Uterus (tissue), 3 donors: ENCODE measurements at regions not wholly inside any gene's neighbourhood (a gene's known extent, or its start where the extent isn't known, plus 50 kb on each side); places are given as distances from the start of the nearest gene placed in this dataset.

ENCODE experiments used
- DNase-seq, 2 donors: peaks; one replicate each; pipeline ENCODE4 v3.0.0-alpha.2; 2019 to 2020
- H3K27ac ChIP-seq, 2 donors: fragments of 200-600 bp; sonication (generic); 1 replicate in 1 of 2; 2 replicates in 1 of 2; pipeline ENCODE4 v1.5.1; 2016 to 2018
- H3K27me3 ChIP-seq, 2 donors: fragments of 200-600 bp; sonication (generic); one replicate each; pipeline ENCODE4 v1.5.1; 2018 to 2019; ENCODE audit warnings: control low read depth in 1 of 2
- H3K36me3 ChIP-seq, 2 donors: fragments of 200-600 bp; sonication (generic); one replicate each; pipeline ENCODE4 v1.5.1; 2019; ENCODE audit warnings: control low read depth in 1 of 2
- H3K4me1 ChIP-seq, 2 donors: fragments of 200-600 bp; sonication (generic); one replicate each; pipeline ENCODE4 v1.5.1; 2018 to 2019; ENCODE audit warnings: control low read depth in 1 of 2
- H3K4me3 ChIP-seq, 2 donors: fragments of 200-600 bp; sonication (generic); 1 replicate in 1 of 2; 2 replicates in 1 of 2; pipeline ENCODE4 v1.5.1; 2018 to 2019; ENCODE audit warnings: mild to moderate bottlenecking in 1 of 2
- H3K9me3 ChIP-seq, 2 donors: fragments of 200-600 bp; sonication (generic); one replicate each; pipeline ENCODE4 v1.5.1; 2019; ENCODE audit warnings: control low read depth in 1 of 2
- POLR2A ChIP-seq, 2 donors: fragments of 450-650 bp; IDR thresholded peaks; one replicate each; pipeline ENCODE4 v1.6.1; 2016; ENCODE audit warnings: antibody characterized with exemption in 2 of 2, mild to moderate bottlenecking in 1 of 2, moderate library complexity in 1 of 2
- intact Hi-C: fragments of 100-400 bp; cut with DNase I; formaldehyde crosslinking; loops from one replicate; pipeline ENCODE4 v1.15.1; 2023; ENCODE audit warnings: low total_unique reads
- TF ChIP-seq, protein P1 (sequence below), 4 experiments: fragments of 200-600 bp in 2 of 4; fragments of 450-650 bp in 2 of 4; sonication (generic) in 2 of 4; IDR thresholded peaks; one replicate each; pipeline ENCODE4 v1.5.1; 2016 to 2019; ENCODE audit warnings: antibody characterized with exemption in 4 of 4, mild to moderate bottlenecking in 2 of 4, moderate library complexity in 1 of 4
- donor health status: DM: yes; HTN: yes; CAD: no.

DNA sequence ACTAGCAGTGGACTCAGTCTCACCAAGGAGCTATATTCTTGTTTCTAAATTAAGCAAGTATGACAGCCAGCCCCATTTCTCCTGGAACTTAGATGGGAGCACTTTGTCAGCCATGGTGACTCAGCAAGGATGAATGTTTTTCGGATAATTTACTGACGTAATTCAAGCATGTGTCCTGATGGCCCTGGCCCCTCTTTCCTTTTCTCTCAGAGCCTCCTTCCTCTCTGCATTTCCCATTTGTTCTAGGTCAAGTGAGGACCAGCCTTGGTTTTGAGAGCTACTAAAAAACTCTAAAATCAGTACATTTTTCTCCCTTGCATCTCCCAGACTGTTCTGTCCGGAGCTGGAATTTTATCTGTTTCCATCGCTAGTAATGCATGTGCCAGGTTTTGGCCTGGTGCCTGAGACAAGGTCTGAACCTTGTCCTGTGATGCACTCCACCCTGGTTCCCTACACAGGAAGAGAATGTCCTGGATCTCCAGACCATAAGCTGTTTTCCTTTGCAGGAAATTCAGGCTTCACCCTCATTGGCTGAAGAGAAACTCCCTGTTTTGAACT is 256.6 kb upstream of the ROPN1 start:
- DNase-seq: peak; percentile 41 to 73
- Histone ChIP-seq H3K27ac (peak overlapping the region; percentile 85 to 96), H3K9me3 (no peaks in the 10 kb centered on the region), H3K4me3 (no peak overlapping the region), H3K27me3 (no peaks in the 10 kb centered on the region), H3K36me3 (no peaks in the 10 kb centered on the region), H3K4me1 (peaks cover 4 to 9% of the 10 kb centered on the region in 2 donors)
- TF ChIP-seq, protein P1, sequence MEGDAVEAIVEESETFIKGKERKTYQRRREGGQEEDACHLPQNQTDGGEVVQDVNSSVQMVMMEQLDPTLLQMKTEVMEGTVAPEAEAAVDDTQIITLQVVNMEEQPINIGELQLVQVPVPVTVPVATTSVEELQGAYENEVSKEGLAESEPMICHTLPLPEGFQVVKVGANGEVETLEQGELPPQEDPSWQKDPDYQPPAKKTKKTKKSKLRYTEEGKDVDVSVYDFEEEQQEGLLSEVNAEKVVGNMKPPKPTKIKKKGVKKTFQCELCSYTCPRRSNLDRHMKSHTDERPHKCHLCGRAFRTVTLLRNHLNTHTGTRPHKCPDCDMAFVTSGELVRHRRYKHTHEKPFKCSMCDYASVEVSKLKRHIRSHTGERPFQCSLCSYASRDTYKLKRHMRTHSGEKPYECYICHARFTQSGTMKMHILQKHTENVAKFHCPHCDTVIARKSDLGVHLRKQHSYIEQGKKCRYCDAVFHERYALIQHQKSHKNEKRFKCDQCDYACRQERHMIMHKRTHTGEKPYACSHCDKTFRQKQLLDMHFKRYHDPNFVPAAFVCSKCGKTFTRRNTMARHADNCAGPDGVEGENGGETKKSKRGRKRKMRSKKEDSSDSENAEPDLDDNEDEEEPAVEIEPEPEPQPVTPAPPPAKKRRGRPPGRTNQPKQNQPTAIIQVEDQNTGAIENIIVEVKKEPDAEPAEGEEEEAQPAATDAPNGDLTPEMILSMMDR (IDR thresholded peaks at IDR 0.05): no peak
- no peak for TF ChIP-seq POLR2A (IDR thresholded peaks at IDR 0.05)
- intact Hi-C loops: no loop called here

DNA sequence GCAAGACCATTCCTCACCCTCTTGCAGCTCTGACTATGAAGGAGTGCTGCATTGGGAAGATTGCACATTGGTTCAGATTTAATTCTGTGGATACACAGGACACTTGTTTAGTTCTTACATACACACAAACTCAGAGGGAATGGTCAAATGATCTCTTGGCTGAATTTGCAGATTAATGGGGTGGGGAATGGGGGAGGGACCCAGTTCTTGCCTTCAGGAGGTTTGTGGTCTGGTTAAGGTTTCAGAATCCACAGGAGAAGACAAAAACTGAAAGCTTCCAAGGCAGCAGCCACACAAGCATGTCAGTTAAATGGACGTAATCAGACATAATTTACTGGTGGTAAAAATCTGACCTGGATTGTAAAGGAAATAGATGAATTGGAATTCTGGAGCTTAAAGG is 257.1 kb upstream of the ROPN1 start:
- intact Hi-C loops: no loop called here
- H3K27ac ChIP-seq: peak overlapping the region; percentile 85 to 96
- no peak for DNase-seq
- no peaks in the 10 kb centered on the region for H3K27me3 ChIP-seq
- H3K36me3 ChIP-seq: no peaks in the 10 kb centered on the region
- no peak overlapping the region for H3K4me3 ChIP-seq
- TF ChIP-seq, protein P1 (IDR thresholded peaks at IDR 0.05): no peak
- TF ChIP-seq POLR2A (IDR thresholded peaks at IDR 0.05): no peak
- H3K4me1 ChIP-seq: peaks cover 4 to 9% of the 10 kb centered on the region in 2 donors
- no peaks in the 10 kb centered on the region for H3K9me3 ChIP-seq

DNA sequence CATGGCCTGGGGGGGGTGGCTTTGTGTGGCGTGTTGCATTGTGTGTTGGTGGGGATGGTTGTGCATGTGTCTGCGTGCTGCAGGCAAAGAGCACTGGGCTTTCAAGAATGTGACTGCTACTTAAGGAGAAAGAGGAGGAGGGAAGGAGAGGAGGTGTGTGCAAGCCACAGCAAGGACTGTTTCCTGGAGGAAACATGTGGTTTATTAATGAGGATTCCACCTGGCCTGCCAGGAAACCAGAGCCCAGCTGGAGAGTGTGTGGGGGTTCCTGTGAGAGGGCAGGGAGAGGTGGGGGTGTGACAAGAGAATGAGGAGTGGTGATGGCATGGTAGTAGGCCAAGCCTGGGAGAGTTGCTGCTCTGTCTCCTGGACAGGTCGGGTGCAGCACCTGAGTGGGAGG is 258.1 kb upstream of the ROPN1 start:
- no peaks in the 10 kb centered on the region for H3K9me3 ChIP-seq
- H3K27me3 ChIP-seq: no peaks in the 10 kb centered on the region
- no peak for DNase-seq

GRCh38 chr3:124256156-124256555 is 264.2 kb upstream of the ROPN1 start:
- H3K27me3 ChIP-seq: no peaks in the 10 kb centered on the region
- no peaks in the 10 kb centered on the region for H3K9me3 ChIP-seq
- DNase-seq: no peak
- no peak overlapping the region for H3K4me3 ChIP-seq
- TF ChIP-seq, protein P1 (IDR thresholded peaks at IDR 0.05): no peak
- TF ChIP-seq POLR2A (IDR thresholded peaks at IDR 0.05): no peak
- H3K36me3 ChIP-seq: no peaks in the 10 kb centered on the region
- intact Hi-C loops: no loop called here
- H3K4me1 ChIP-seq: peaks cover 7% of the 10 kb centered on the region in 2 donors
- H3K27ac ChIP-seq: no peak overlapping the region

More for the DNA sequence above, 258.1 kb upstream of the ROPN1 start:
- Histone ChIP-seq H3K4me1 (peaks cover 4 to 9% of the 10 kb centered on the region in 2 donors), H3K36me3 (no peaks in the 10 kb centered on the region), H3K4me3 (no peak overlapping the region), H3K27ac (peak overlapping the region; percentile 85 to 96)
- intact Hi-C loops: no loop called here
- TF ChIP-seq POLR2A (IDR thresholded peaks at IDR 0.05): no peak
- TF ChIP-seq, protein P1 (IDR thresholded peaks at IDR 0.05): no peak

GRCh38 chr3:124256599-124256998 is 264.7 kb upstream of the ROPN1 start:
- Histone ChIP-seq H3K4me1 (peaks cover 7% of the 10 kb centered on the region in 2 donors), H3K27ac (peak overlapping the region in 1 of 2 donors; percentile 10), H3K36me3 (no peaks in the 10 kb centered on the region), H3K27me3 (no peaks in the 10 kb centered on the region), H3K9me3 (no peaks in the 10 kb centered on the region), H3K4me3 (no peak overlapping the region)
- no peak for DNase-seq
- intact Hi-C loops: no loop called here
- TF ChIP-seq, protein P1 (IDR thresholded peaks at IDR 0.05): no peak
- TF ChIP-seq POLR2A (IDR thresholded peaks at IDR 0.05): no peak
